K562 (cell line): ENCODE measurements at regions not wholly inside any gene's neighbourhood (a gene's known extent, or its start where the extent isn't known, plus 50 kb on each side); places are given as distances from the start of the nearest gene placed in this dataset.

Source experiments
- ATAC-seq: fragments of 200-7000 bp; cut with Tn5 transposase; 3 replicates; pipeline ENCODE4 v1.9.1; 2020; ENCODE audit warnings: moderate library complexity
- BruUV-seq: library from RNA; stranded (reverse); fragments of 400-500 nt; replicated peaks from 2 replicates; lab custom pipeline; 2021; lab: Mats Ljungman, UMichigan
- CTCF ChIA-PET: fragments of 300-600 bp; formaldehyde crosslinking; extraction: SDS; loops from one replicate; lab custom pipeline; 2021; ENCODE audit warnings: low intra/inter-chr PET ratio; lab: Yijun Ruan, JAX
- POLR2A ChIA-PET: fragments of 300-600, 350-650 bp; sonication (Branson Sonifier 250); formaldehyde crosslinking; extraction: SDS; loops from one replicate; lab custom pipeline; 2021; ENCODE audit warnings: antibody characterized with exemption, inconsistent platforms; lab: Yijun Ruan, JAX
- DNase-seq, 4 experiments: peaks; one replicate each; pipeline versions ENCODE4 v3.0.0 to v3.0.0-alpha.2; 2011 to 2018; ENCODE audit warnings: low spot score in 3 of 4, mixed read lengths in 3 of 4; ENCODE audit errors: extremely low read depth in 1 of 4
- FAIRE-seq: peaks from 2 replicates; lab custom pipeline; 2011; peaks lifted over from hg19 to GRCh38; lab: Jason Lieb, UNC
- H2AFZ ChIP-seq: 2 replicates; pipeline ENCODE4 v1.6.0; 2011; ENCODE audit warnings: low read depth, low read length, control low read depth, inconsistent platforms
- H3K27ac ChIP-seq: fragments of 200-600 bp; 3 replicates; pipeline ENCODE4 v1.8.0; 2011; ENCODE audit warnings: low read depth, mild to moderate bottlenecking, control low read depth, inconsistent platforms, low read length, moderate library complexity, mixed read lengths; ENCODE audit errors: extremely low read depth
- H3K27me3 ChIP-seq, 2 experiments: fragments of 300-600 bp in 1 of 2; 2 replicates in 1 of 2; 3 replicates in 1 of 2; pipeline versions ENCODE4 v1.6.0 to v1.8.0; 2011; ENCODE audit warnings: inconsistent platforms in 2 of 2, low read length in 2 of 2, mild to moderate bottlenecking in 1 of 2, mixed read lengths in 1 of 2, moderate library complexity in 1 of 2; ENCODE audit not compliant: control insufficient read depth in 2 of 2, insufficient read depth in 2 of 2
- H3K36me3 ChIP-seq: fragments of 300-600 bp; 3 replicates; pipeline ENCODE4 v1.8.0; 2011; ENCODE audit warnings: mild to moderate bottlenecking, low read length, inconsistent platforms; ENCODE audit not compliant: control insufficient read depth, insufficient read depth
- H3K4me1 ChIP-seq, 2 experiments: fragments of 200-600 bp in 1 of 2; replicated peaks in 1 of 2; 2 replicates in 1 of 2; 3 replicates in 1 of 2; pipeline versions ENCODE4 v1.5.1 to v1.8.0; 2011; ENCODE audit warnings: inconsistent platforms in 2 of 2, low read length in 2 of 2, mild to moderate bottlenecking in 1 of 2, mixed read lengths in 1 of 2, moderate library complexity in 1 of 2; ENCODE audit not compliant: control insufficient read depth in 2 of 2, insufficient read depth in 2 of 2
- H3K4me2 ChIP-seq: 2 replicates; pipeline ENCODE4 v1.6.1; 2011; ENCODE audit warnings: low read length, control low read depth, inconsistent platforms, mixed read lengths; ENCODE audit not compliant: insufficient read depth
- H3K4me3 ChIP-seq: fragments of 200-600 bp; sonication (generic), shearing (Covaris generic); 2 replicates; pipeline ENCODE4 v1.5.1; 2016; ENCODE audit warnings: control low read depth, inconsistent platforms
- H3K79me2 ChIP-seq: fragments of 200-600 bp; 3 replicates; pipeline ENCODE4 v1.8.0; 2011; ENCODE audit warnings: low read length, inconsistent platforms; ENCODE audit not compliant: control insufficient read depth, insufficient read depth
- H3K9ac ChIP-seq, 2 experiments: 2 replicates each; pipeline versions ENCODE4 v1.6.0 to v1.6.1; 2011; ENCODE audit warnings: low read depth in 2 of 2, low read length in 2 of 2, control low read depth in 1 of 2, inconsistent platforms in 1 of 2, mild to moderate bottlenecking in 1 of 2, mixed read lengths in 1 of 2; ENCODE audit not compliant: insufficient read depth in 1 of 2
- H3K9me1 ChIP-seq: one replicate; pipeline ENCODE4 v1.6.0; 2011; ENCODE audit warnings: inconsistent platforms, mild to moderate bottlenecking, low read length, moderate library complexity; ENCODE audit not compliant: control insufficient read depth, insufficient read depth
- H3K9me3 ChIP-seq: replicated peaks from 2 replicates; pipeline ENCODE4 v1.5.1; 2011; ENCODE audit warnings: low read depth, low read length, inconsistent platforms; ENCODE audit not compliant: control insufficient read depth, insufficient read depth
- H4K20me1 ChIP-seq: replicated peaks from 2 replicates; pipeline ENCODE4 v1.6.1; 2011; ENCODE audit warnings: low read length, inconsistent platforms, mixed read lengths; ENCODE audit not compliant: control insufficient read depth, insufficient read depth
- BCL6 ChIP-seq: fragments of 250-450 bp; sonication (Bioruptor Pico); IDR thresholded peaks from 2 replicates; pipeline ENCODE4 v1.4.0; 2020
- DACH1 ChIP-seq: fragments of 450-650 bp; IDR thresholded peaks from 2 replicates; pipeline ENCODE4 v1.6.1; 2018; ENCODE audit not compliant: partially characterized antibody
- DNMT1 ChIP-seq: fragments of 450-650 bp; IDR thresholded peaks from 2 replicates; pipeline ENCODE4 v1.6.1; 2016; ENCODE audit warnings: antibody characterized with exemption, mild to moderate bottlenecking
- GABPB1 ChIP-seq: sonication (generic); formaldehyde crosslinking; IDR thresholded peaks from 2 replicates; pipeline ENCODE4 v1.8.0; 2022; ENCODE audit warnings: mild to moderate bottlenecking, missing genetic modification reagents
- HDAC8 ChIP-seq: fragments of 450-650 bp; IDR thresholded peaks from 2 replicates; pipeline ENCODE4 v1.6.1; 2016; ENCODE audit warnings: mild to moderate bottlenecking, missing genetic modification characterization, moderate library complexity, missing compliant biosample characterization
- ZC3H4 ChIP-seq: sonication (generic); formaldehyde crosslinking; IDR thresholded peaks from 2 replicates; pipeline ENCODE4 v1.9.0; 2021; ENCODE audit warnings: missing genetic modification reagents, borderline replicate concordance
- ZNF197 ChIP-seq: fragments of 200-800 bp; sonication (Bioruptor generic); IDR thresholded peaks from 2 replicates; pipeline ENCODE4 v1.6.1; 2016; ENCODE audit warnings: low read depth, missing genetic modification characterization, missing compliant biosample characterization
- ZNF76 ChIP-seq: fragments of 250-450 bp; sonication (Bioruptor Pico); IDR thresholded peaks from 2 replicates; pipeline ENCODE4 v1.4.0; 2020; ENCODE audit warnings: mild to moderate bottlenecking, moderate library complexity, borderline replicate concordance
- WGBS: fragments of 100-300 bp; shearing (Covaris generic); methylation state at CpG from one replicate; pipeline ENCODE4 v1.1.6; 2016; ENCODE audit warnings: low coverage, mixed read lengths; ENCODE audit not compliant: insufficient coverage; ENCODE audit errors: missing lambda C conversion rate; 5-methylcytosine and 5-hydroxymethylcytosine counted together
- in situ Hi-C: fragments of 300-500 bp; cut with MboI; formaldehyde crosslinking; loops from 4 replicates; pipeline ENCODE4 v1.15.0; 2018; ENCODE audit warnings: inconsistent platforms, mixed read lengths
- intact Hi-C: fragments of 100-400 bp; cut with micrococcal nuclease; formaldehyde crosslinking; loops from 2 replicates; pipeline ENCODE4 v1.14.2; 2022
- TF ChIP-seq, protein P1 (sequence below): fragments of 450-650 bp; IDR thresholded peaks from 2 replicates; pipeline ENCODE4 v1.6.1; 2014; ENCODE audit warnings: low read depth, mild to moderate bottlenecking, moderate library complexity, borderline replicate concordance
- TF ChIP-seq, protein P2 (sequence below): IDR thresholded peaks from 2 replicates; pipeline ENCODE4 v1.6.1; 2012; ENCODE audit warnings: low read depth, low read length, improper control_type of control experiment, borderline replicate concordance
- TF ChIP-seq, protein P3 (sequence below): fragments of 450-650 bp; IDR thresholded peaks from 2 replicates; pipeline ENCODE4 v1.6.1; 2016; ENCODE audit warnings: mild to moderate bottlenecking

DNA sequence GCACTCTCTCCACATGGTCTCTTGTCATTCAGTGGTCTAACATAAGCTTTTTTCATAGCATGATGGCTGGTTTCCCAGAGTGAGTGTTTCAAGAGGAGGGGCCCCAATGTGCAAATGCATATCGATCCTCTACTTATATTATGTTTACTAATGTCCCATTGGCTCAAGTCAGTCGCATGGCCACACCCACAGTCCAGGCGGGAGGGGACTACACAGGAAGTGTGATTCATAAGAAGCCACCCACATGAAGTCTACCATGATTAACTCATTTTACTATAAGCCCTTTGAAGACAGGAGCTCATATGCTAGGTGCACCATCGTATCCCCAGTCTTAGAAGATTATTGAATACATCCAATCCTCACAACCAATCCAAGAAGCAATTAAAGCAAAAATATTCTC, 89.5 kb upstream of the ISX start (continued):
- TF ChIP-seq, protein P1, sequence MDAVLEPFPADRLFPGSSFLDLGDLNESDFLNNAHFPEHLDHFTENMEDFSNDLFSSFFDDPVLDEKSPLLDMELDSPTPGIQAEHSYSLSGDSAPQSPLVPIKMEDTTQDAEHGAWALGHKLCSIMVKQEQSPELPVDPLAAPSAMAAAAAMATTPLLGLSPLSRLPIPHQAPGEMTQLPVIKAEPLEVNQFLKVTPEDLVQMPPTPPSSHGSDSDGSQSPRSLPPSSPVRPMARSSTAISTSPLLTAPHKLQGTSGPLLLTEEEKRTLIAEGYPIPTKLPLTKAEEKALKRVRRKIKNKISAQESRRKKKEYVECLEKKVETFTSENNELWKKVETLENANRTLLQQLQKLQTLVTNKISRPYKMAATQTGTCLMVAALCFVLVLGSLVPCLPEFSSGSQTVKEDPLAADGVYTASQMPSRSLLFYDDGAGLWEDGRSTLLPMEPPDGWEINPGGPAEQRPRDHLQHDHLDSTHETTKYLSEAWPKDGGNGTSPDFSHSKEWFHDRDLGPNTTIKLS: no peak
- no peak for TF ChIP-seq ZNF76 (CRISPR knock-in tag)
- TF ChIP-seq, all 486 proteins: peak for 0

DNA sequence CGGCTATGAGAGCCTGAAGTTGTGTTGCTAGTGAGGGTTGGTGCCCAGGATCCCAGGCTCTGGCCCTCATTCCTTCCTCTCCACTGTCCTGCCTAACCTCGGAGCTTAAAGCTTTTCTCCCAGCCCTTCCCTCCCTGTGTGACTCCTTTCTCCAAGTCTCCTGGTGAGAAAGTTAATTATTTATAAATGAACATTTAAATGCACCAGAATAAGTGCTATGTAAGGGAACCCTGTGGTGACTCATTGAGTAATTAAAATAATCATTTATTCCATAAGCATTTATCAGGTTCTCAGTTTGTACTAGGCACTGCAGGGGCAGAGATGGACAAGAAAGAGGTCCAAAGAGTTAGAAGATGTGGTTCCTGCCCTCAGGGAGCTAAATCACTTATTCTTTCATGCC, 89.1 kb upstream of the ISX start:
- DNase-seq (no peak), ATAC-seq (no peak), FAIRE-seq (no peak)
- H3K36me3 ChIP-seq: no peaks in the 10 kb centered on the region
- H3K27ac ChIP-seq: no peak overlapping the region
- H3K9ac ChIP-seq: no peak overlapping the region
- intact Hi-C loops: no loop called here
- no peaks in the 10 kb centered on the region; a peak in 1 of 5 replicates for H3K4me1 ChIP-seq
- WGBS: 0% methylated on average over 1 of the region's 2 CpGs
- H4K20me1 ChIP-seq: no peaks in the 10 kb centered on the region
- H3K79me2 ChIP-seq: no peaks in the 10 kb centered on the region
- no peak overlapping the region for H3K4me3 ChIP-seq
- BruUV-seq: no TSS peak
- H3K9me1 ChIP-seq: no peaks in the 10 kb centered on the region
- H3K27me3 ChIP-seq: no peaks in the 10 kb centered on the region
- no peak for TF ChIP-seq ZC3H4 (CRISPR knock-in tag)
- TF ChIP-seq, protein P2, sequence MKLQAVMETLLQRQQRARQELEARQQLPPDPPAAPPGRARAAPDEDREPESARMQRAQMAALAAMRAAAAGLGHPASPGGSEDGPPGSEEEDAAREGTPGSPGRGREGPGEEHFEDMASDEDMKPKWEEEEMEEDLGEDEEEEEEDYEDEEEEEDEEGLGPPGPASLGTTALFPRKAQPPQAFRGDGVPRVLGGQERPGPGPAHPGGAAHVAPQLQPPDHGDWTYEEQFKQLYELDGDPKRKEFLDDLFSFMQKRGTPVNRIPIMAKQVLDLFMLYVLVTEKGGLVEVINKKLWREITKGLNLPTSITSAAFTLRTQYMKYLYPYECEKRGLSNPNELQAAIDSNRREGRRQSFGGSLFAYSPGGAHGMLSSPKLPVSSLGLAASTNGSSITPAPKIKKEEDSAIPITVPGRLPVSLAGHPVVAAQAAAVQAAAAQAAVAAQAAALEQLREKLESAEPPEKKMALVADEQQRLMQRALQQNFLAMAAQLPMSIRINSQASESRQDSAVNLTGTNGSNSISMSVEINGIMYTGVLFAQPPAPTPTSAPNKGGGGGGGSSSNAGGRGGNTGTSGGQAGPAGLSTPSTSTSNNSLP: no peak
- TF ChIP-seq HDAC8 (tag): no peak
- TF ChIP-seq DACH1: no peak
- TF ChIP-seq, protein P3, sequence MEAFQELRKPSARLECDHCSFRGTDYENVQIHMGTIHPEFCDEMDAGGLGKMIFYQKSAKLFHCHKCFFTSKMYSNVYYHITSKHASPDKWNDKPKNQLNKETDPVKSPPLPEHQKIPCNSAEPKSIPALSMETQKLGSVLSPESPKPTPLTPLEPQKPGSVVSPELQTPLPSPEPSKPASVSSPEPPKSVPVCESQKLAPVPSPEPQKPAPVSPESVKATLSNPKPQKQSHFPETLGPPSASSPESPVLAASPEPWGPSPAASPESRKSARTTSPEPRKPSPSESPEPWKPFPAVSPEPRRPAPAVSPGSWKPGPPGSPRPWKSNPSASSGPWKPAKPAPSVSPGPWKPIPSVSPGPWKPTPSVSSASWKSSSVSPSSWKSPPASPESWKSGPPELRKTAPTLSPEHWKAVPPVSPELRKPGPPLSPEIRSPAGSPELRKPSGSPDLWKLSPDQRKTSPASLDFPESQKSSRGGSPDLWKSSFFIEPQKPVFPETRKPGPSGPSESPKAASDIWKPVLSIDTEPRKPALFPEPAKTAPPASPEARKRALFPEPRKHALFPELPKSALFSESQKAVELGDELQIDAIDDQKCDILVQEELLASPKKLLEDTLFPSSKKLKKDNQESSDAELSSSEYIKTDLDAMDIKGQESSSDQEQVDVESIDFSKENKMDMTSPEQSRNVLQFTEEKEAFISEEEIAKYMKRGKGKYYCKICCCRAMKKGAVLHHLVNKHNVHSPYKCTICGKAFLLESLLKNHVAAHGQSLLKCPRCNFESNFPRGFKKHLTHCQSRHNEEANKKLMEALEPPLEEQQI: no peak
- no peak for TF ChIP-seq GABPB1
- no peak for TF ChIP-seq BCL6 (CRISPR knock-in tag)
- TF ChIP-seq ZNF197 (CRISPR knock-in tag): no peak
- TF ChIP-seq DNMT1: no peak
- CTCF ChIA-PET: no interaction called here
- H3K9me3 ChIP-seq: no peaks in the 10 kb centered on the region
- no peak overlapping the region for H3K4me2 ChIP-seq
- in situ Hi-C loops: no loop called here
- no peak overlapping the region for H2AFZ ChIP-seq
- POLR2A ChIA-PET: interaction anchor here (0.7 kb wide), 1 partner anchor 17 kb away, joined by 3 read pairs; no protein-coding TSS in a partner anchor
